RWPE2 (cell line): ENCODE measurements at regions not wholly inside any gene's neighbourhood (a gene's known extent, or its start where the extent isn't known, plus 50 kb on each side); places are given as distances from the start of the nearest gene placed in this dataset.

Source experiments
- ATAC-seq: fragments of 200-7000 bp; cut with Tn5 transposase; 3 replicates; pipeline ENCODE4 v1.9.1; 2021; ENCODE audit warnings: low read depth
- DNase-seq: peaks from one replicate; pipeline ENCODE4 v3.0.0-alpha.2; 2020; ENCODE audit warnings: low spot score
- H3K27ac ChIP-seq: fragments of 450-650 bp; 2 replicates; pipeline ENCODE4 v1.5.1; 2017; ENCODE audit warnings: mild to moderate bottlenecking; ENCODE audit not compliant: poor library complexity, severe bottlenecking
- H3K27me3 ChIP-seq: fragments of 250-450 bp; sonication (Bioruptor Pico); 2 replicates; pipeline ENCODE4 v1.5.1; 2021; ENCODE audit warnings: mild to moderate bottlenecking, moderate library complexity; ENCODE audit not compliant: insufficient read depth, poor library complexity, severe bottlenecking
- H3K36me3 ChIP-seq: fragments of 250-450 bp; sonication (Bioruptor Pico); 2 replicates; pipeline ENCODE4 v1.5.1; 2020; ENCODE audit warnings: low read depth, mild to moderate bottlenecking, moderate library complexity
- H3K4me1 ChIP-seq: fragments of 250-450 bp; sonication (Bioruptor Pico); 2 replicates; pipeline ENCODE4 v1.5.1; 2021; ENCODE audit warnings: mild to moderate bottlenecking, moderate library complexity; ENCODE audit not compliant: insufficient read depth, poor library complexity, severe bottlenecking
- H3K4me3 ChIP-seq: fragments of 250-450 bp; sonication (Bioruptor Pico); 2 replicates; pipeline ENCODE4 v1.5.1; 2021; ENCODE audit warnings: mild to moderate bottlenecking, moderate library complexity; ENCODE audit not compliant: severe bottlenecking
- H3K9me3 ChIP-seq: fragments of 250-450 bp; sonication (Bioruptor Pico); 2 replicates; pipeline ENCODE4 v1.5.1; 2021; ENCODE audit warnings: mild to moderate bottlenecking, moderate library complexity; ENCODE audit not compliant: severe bottlenecking
- CTCF ChIP-seq: fragments of 450-650 bp; IDR thresholded peaks from one replicate; pipeline ENCODE4 v1.5.1; 2017; ENCODE audit warnings: mild to moderate bottlenecking, moderate library complexity; ENCODE audit not compliant: poor library complexity, severe bottlenecking

- no peak for TF ChIP-seq CTCF
- ATAC-seq, result no peak
- DNase-seq, result no peak
Observed at GRCh38 chr6:93985953-93986352, 566.6 kb upstream of the EPHA7 start.

DNA sequence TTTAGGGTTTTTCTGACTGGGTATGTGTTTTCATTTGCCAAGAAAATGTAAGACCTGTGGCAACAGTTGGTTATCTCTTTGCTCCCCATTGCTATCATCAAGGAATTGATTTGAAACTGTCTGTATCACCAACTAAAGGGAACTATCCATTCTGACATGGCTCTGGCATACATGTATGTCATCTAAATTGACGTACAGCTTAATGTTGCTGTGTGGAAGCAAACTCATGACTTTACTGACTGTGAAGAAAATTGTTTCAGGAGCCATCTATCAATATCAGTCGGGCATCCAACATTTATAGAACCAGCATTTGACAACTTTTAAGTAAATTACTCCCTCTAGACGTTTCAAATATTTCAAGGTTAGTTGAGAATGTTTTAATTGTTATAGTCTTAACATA is 555.8 kb upstream of the EPHA7 start:
- no peak overlapping the region for H3K4me3 ChIP-seq
- H3K27me3 ChIP-seq, result no peaks in the 10 kb centered on the region
- H3K9me3 ChIP-seq, result no peaks in the 10 kb centered on the region
- DNase-seq, result no peak
- ATAC-seq, result no peak
- H3K27ac ChIP-seq, result no peak overlapping the region
- no peaks in the 10 kb centered on the region for H3K36me3 ChIP-seq
- TF ChIP-seq CTCF, result no peak
- no peaks in the 10 kb centered on the region for H3K4me1 ChIP-seq

More at GRCh38 chr6:93985953-93986352, 566.6 kb upstream of the EPHA7 start:
- Histone ChIP-seq H3K4me1 (no peaks in the 10 kb centered on the region), H3K9me3 (no peaks in the 10 kb centered on the region), H3K27ac (no peak overlapping the region), H3K36me3 (no peaks in the 10 kb centered on the region), H3K4me3 (no peak overlapping the region), H3K27me3 (no peaks in the 10 kb centered on the region)

DNA sequence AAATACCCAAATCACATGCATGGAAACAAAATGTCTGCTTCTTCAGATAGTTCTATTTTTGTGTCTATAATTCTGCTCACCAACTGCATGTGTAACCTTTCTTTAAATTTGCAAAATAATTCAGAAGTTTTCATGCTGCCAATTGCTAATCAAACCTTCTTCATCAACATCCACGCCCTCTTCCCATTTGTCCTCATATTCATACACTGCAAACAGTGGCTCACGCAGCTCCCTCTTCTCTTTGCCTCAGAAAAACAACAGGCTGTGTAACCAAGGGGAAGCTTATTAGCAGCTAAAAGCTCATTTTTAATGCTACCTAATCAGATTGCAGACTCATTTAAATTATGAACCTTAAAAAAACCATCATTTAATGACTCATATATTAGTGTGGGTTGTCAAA is 555.0 kb upstream of the EPHA7 start:
- Histone ChIP-seq H3K4me3 (no peak overlapping the region), H3K27me3 (no peaks in the 10 kb centered on the region), H3K9me3 (no peaks in the 10 kb centered on the region), H3K27ac (no peak overlapping the region), H3K4me1 (no peaks in the 10 kb centered on the region), H3K36me3 (no peaks in the 10 kb centered on the region)
- ATAC-seq, result no peak
- TF ChIP-seq CTCF, result no peak
- no peak for DNase-seq

DNA sequence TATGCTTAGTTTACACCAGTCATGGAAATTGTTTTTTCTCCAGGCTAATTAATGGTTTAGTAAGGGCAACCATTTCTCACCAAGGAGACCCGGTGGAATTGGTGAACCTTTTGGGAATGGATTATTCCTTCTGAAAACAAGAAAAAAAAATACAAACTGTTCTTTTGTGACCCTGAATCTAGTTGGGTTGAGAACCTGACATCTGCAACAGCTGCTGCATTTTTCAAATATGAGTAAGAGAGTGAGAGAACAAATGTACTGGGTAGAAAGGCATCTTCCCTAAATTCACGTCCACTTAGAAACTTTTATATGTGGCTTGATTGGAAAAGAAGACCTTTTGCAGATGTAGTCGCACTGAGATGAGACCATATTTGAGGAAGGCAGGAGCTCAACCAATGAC is 553.4 kb upstream of the EPHA7 start:
- H3K9me3 ChIP-seq, result no peaks in the 10 kb centered on the region
- DNase-seq, result no peak
- H3K27me3 ChIP-seq, result no peaks in the 10 kb centered on the region
- H3K4me3 ChIP-seq, result no peak overlapping the region
- no peak for TF ChIP-seq CTCF
- no peaks in the 10 kb centered on the region for H3K4me1 ChIP-seq
- H3K36me3 ChIP-seq, result no peaks in the 10 kb centered on the region
- no peak for ATAC-seq
- no peak overlapping the region for H3K27ac ChIP-seq

DNA sequence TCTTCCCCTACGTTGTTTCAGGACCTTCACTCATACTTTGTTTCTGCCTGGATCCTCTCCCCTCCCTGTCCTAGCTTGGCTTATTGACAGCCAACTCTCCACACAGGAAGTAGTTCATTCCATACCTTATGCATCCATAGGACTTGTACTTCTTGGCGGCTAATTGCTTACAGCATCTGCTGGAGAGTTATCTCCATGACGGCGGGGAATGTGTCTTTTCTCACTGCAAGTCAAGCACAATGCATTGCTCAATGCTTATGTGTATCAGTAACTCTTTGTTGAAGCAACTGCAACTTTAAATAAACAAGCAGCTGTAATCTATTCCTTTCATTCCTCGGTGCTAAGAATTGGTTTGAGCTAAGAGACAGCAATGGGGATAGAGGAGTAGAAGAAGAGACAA is 551.3 kb upstream of the EPHA7 start:
- no peaks in the 10 kb centered on the region for H3K36me3 ChIP-seq
- no peak for DNase-seq
- no peak for ATAC-seq
- no peaks in the 10 kb centered on the region for H3K9me3 ChIP-seq
- H3K4me1 ChIP-seq, result no peaks in the 10 kb centered on the region
- H3K27me3 ChIP-seq, result no peaks in the 10 kb centered on the region
- no peak overlapping the region for H3K27ac ChIP-seq
- H3K4me3 ChIP-seq, result no peak overlapping the region
- TF ChIP-seq CTCF, result no peak
